Kidney capillary endothelial cell (primary cell): ENCODE measurements at regions not wholly inside any gene's neighbourhood (a gene's known extent, or its start where the extent isn't known, plus 50 kb on each side); places are given as distances from the start of the nearest gene placed in this dataset.

Source experiments
- DNase-seq: peaks from one replicate; pipeline ENCODE4 v3.0.0-alpha.2; 2018; ENCODE audit warnings: low spot score

GRCh38 chr2:239469106-239469960, 68.5 kb upstream of the HDAC4 start:
- no peak for DNase-seq

- no peak for DNase-seq
Measured at GRCh38 chr2:239468491-239469105, 67.8 kb upstream of the HDAC4 start.

- no peak for DNase-seq
Measured at GRCh38 chr2:239467956-239468490, 67.2 kb upstream of the HDAC4 start.

- DNase-seq = no peak
Measured at GRCh38 chr2:239467281-239467955, 66.6 kb upstream of the HDAC4 start.

- DNase-seq = no peak
Measured at GRCh38 chr2:239466755-239467271, 66.0 kb upstream of the HDAC4 start.

- no peak for DNase-seq
Measured at GRCh38 chr2:239466061-239466754, 65.4 kb upstream of the HDAC4 start.

- no peak for DNase-seq
Measured at GRCh38 chr2:239465017-239466001, 64.5 kb upstream of the HDAC4 start.

GRCh38 chr2:239464166-239465016, 63.6 kb upstream of the HDAC4 start:
- no peak for DNase-seq

- DNase-seq = no peak
Measured at GRCh38 chr2:239463541-239464165, 62.8 kb upstream of the HDAC4 start.

GRCh38 chr2:239462671-239463506, 62.1 kb upstream of the HDAC4 start:
- no peak for DNase-seq

GRCh38 chr2:239462191-239462515, 61.3 kb upstream of the HDAC4 start:
- no peak for DNase-seq

- DNase-seq = no peak
Measured at GRCh38 chr2:239461291-239462190, 60.7 kb upstream of the HDAC4 start.

- peak; percentile 4 for DNase-seq
Measured at GRCh38 chr2:239460780-239461179, 60.0 kb upstream of the HDAC4 start.

- DNase-seq = no peak
Measured at GRCh38 chr2:239459606-239460005, 58.8 kb upstream of the HDAC4 start.

GRCh38 chr2:239459056-239459455, 58.2 kb upstream of the HDAC4 start:
- DNase-seq = no peak

GRCh38 chr2:239457586-239458445, 57.0 kb upstream of the HDAC4 start:
- no peak for DNase-seq
